ENCODE measurements at regions not wholly inside any gene's neighbourhood (a gene's known extent, or its start where the extent isn't known, plus 50 kb on each side); places are given as distances from the start of the nearest gene placed in this dataset.
"Not testable (repeated sequence)": the region's sequence is repeated elsewhere in the genome, so short reads cannot be mapped to it uniquely, and the experiment has no call there.

DNA sequence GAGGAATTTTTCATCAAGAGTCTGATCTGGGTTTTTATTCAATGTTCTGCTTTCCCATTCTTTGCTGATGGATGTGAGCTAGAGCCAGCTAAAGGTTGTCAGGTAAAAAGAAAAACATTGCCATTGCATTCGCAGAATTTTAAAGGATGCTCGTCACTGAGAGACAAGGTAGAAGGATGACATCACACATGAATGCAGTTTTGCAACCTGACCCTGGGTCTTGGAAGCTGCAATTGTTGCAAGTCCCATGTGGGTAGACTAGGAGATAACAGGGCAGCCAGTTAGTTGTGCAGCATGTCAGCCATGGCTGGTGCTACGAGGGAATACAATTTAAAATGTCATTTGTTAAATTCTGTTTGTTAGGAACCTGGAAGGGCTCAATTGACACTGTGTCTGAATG is 73.9 kb upstream of the MXRA5 start:
- Mint-ChIP-seq H3K9me3 (ENCODE audit: insufficient read depth) (no peaks in the 10 kb centered on the region), H3K27ac (no peak overlapping the region), H3K4me1 (no peaks in the 10 kb centered on the region), H3K4me3 (no peak overlapping the region), H3K27me3 (no peaks in the 10 kb centered on the region)
- no peaks in the 10 kb centered on the region for H3K79me2 ChIP-seq (ENCODE audit: control insufficient read depth, insufficient read depth, low read length)
- no peak overlapping the region for H3K27ac ChIP-seq (ENCODE audit: low read length in 2 of 2)
- H3K4me2 ChIP-seq (replicated peaks; ENCODE audit: low read depth, low read length, poor library complexity, severe bottlenecking): no peak overlapping the region
- no peaks in the 10 kb centered on the region for H3K36me3 ChIP-seq (replicated peaks in 1 of 2; ENCODE audit: control extremely low read depth in 1 of 2, control insufficient read depth in 1 of 2, extremely low read depth in 1 of 2, insufficient read depth in 2 of 2, low read length in 1 of 2)
- H3K27me3 ChIP-seq (replicated peaks in 1 of 4; ENCODE audit: control extremely low read depth in 1 of 4, control insufficient read depth in 3 of 4, insufficient read depth in 4 of 4, low read length in 3 of 4): no peaks in the 10 kb centered on the region
- H3K9ac ChIP-seq (ENCODE audit: low read length): no peak overlapping the region
- H4K20me1 ChIP-seq (ENCODE audit: control insufficient read depth, insufficient read depth, low read length, poor library complexity, severe bottlenecking): no peaks in the 10 kb centered on the region
- H3K4me1 ChIP-seq (ENCODE audit: control insufficient read depth in 2 of 2, insufficient read depth in 2 of 2, low read length in 2 of 2): no peaks in the 10 kb centered on the region
- intact Hi-C loops (cut with micrococcal nuclease): no loop called here
- H3K9me3 ChIP-seq (ENCODE audit: control extremely low read depth in 1 of 3, control insufficient read depth in 2 of 3, insufficient read depth in 1 of 3, low read length in 2 of 3): no peaks in the 10 kb centered on the region
- no peak for DNase-seq
- 94% methylated on average over 2 of the region's 3 CpGs for WGBS (ENCODE audit: insufficient coverage)
- ChIA-PET POLR2A (no interaction called here), CTCF (no interaction called here)
- no peak for TF ChIP-seq EZH2 (IDR thresholded peaks at IDR 0.05; ENCODE audit: borderline replicate concordance, insufficient read depth, low read depth, low read length, poor library complexity, severe bottlenecking)
- TF ChIP-seq, protein P1, sequence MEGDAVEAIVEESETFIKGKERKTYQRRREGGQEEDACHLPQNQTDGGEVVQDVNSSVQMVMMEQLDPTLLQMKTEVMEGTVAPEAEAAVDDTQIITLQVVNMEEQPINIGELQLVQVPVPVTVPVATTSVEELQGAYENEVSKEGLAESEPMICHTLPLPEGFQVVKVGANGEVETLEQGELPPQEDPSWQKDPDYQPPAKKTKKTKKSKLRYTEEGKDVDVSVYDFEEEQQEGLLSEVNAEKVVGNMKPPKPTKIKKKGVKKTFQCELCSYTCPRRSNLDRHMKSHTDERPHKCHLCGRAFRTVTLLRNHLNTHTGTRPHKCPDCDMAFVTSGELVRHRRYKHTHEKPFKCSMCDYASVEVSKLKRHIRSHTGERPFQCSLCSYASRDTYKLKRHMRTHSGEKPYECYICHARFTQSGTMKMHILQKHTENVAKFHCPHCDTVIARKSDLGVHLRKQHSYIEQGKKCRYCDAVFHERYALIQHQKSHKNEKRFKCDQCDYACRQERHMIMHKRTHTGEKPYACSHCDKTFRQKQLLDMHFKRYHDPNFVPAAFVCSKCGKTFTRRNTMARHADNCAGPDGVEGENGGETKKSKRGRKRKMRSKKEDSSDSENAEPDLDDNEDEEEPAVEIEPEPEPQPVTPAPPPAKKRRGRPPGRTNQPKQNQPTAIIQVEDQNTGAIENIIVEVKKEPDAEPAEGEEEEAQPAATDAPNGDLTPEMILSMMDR (IDR thresholded peaks at IDR 0.05): no peak
- H2AFZ ChIP-seq (ENCODE audit: insufficient read depth, low read depth, low read length, poor library complexity, severe bottlenecking): no peak overlapping the region
- H3K4me3 ChIP-seq (ENCODE audit: control extremely low read depth in 1 of 5, extremely low read depth in 1 of 5, insufficient read depth in 1 of 5, low read depth in 2 of 5, low read length in 4 of 5): no peak overlapping the region
- ATAC-seq (ENCODE audit: low read depth): no peak

DNA sequence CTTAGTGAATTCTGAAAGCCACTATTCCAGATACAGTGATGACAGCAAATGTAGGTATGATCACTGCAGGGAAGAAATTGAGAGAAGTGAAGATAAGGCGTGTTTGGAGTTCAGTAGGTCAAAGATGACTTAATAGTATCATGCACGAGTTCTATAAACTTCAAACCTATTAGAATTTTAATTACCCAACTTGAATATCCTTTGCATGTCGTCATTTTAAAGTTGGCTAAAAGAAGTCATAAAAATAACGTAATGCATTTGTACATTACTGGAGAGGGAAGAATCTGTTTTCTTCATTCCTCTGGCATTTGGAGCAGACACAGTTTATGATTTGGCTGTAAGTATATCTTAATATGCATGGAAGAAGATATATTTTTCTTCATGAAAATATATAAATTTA is 68.6 kb upstream of the MXRA5 start:
- no peak overlapping the region for H3K4me3 Mint-ChIP-seq
- H3K27ac Mint-ChIP-seq: no peak overlapping the region
- no peak for TF ChIP-seq EZH2 (IDR thresholded peaks at IDR 0.05; ENCODE audit: borderline replicate concordance, insufficient read depth, low read depth, low read length, poor library complexity, severe bottlenecking)
- TF ChIP-seq, protein P1 (IDR thresholded peaks at IDR 0.05): no peak
- H3K4me1 Mint-ChIP-seq: no peaks in the 10 kb centered on the region
- ATAC-seq (ENCODE audit: low read depth) (no peak), DNase-seq (no peak)
- Histone ChIP-seq H3K4me1 (ENCODE audit: control insufficient read depth in 2 of 2, insufficient read depth in 2 of 2, low read length in 2 of 2) (no peaks in the 10 kb centered on the region), H3K4me2 (replicated peaks; ENCODE audit: low read depth, low read length, poor library complexity, severe bottlenecking) (no peak overlapping the region), H3K79me2 (ENCODE audit: control insufficient read depth, insufficient read depth, low read length) (no peaks in the 10 kb centered on the region), H3K36me3 (replicated peaks in 1 of 2; ENCODE audit: control extremely low read depth in 1 of 2, control insufficient read depth in 1 of 2, extremely low read depth in 1 of 2, insufficient read depth in 2 of 2, low read length in 1 of 2) (no peaks in the 10 kb centered on the region), H3K9ac (ENCODE audit: low read length) (no peak overlapping the region), H3K9me3 (ENCODE audit: control extremely low read depth in 1 of 3, control insufficient read depth in 2 of 3, insufficient read depth in 1 of 3, low read length in 2 of 3) (no peaks in the 10 kb centered on the region), H4K20me1 (ENCODE audit: control insufficient read depth, insufficient read depth, low read length, poor library complexity, severe bottlenecking) (no peaks in the 10 kb centered on the region), H3K27me3 (replicated peaks in 1 of 4; ENCODE audit: control extremely low read depth in 1 of 4, control insufficient read depth in 3 of 4, insufficient read depth in 4 of 4, low read length in 3 of 4) (no peaks in the 10 kb centered on the region), H2AFZ (ENCODE audit: insufficient read depth, low read depth, low read length, poor library complexity, severe bottlenecking) (no peak overlapping the region), H3K27ac (ENCODE audit: low read length in 2 of 2) (no peak overlapping the region), H3K4me3 (ENCODE audit: control extremely low read depth in 1 of 5, extremely low read depth in 1 of 5, insufficient read depth in 1 of 5, low read depth in 2 of 5, low read length in 4 of 5) (no peak overlapping the region)
- no peaks in the 10 kb centered on the region for H3K9me3 Mint-ChIP-seq (ENCODE audit: insufficient read depth)
- CTCF ChIA-PET: no interaction called here
- intact Hi-C loops (cut with micrococcal nuclease): no loop called here
- no CpG with 5 or more reads among the region's 4 CpGs for WGBS (ENCODE audit: insufficient coverage)
- H3K27me3 Mint-ChIP-seq: no peaks in the 10 kb centered on the region
- POLR2A ChIA-PET: no interaction called here

DNA sequence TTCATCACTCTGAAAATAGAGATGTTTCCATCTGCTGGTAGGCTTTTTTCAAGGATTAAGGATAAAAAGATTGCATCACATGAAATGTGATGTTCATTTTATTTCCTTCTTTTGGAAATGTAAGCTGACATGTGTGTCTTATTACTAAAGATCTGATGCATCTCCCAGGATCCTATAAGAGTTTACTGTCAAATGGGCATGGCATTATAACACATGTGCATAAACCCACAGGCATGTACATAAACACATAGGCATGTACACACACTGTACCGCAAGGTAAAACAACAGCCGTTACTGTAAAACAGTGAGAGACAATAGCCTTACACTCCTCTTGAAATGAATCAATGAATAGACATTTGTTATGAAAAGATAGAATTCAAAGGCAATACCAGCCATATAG is 65.2 kb upstream of the MXRA5 start:
- H3K36me3 ChIP-seq (replicated peaks in 1 of 2; ENCODE audit: control extremely low read depth in 1 of 2, control insufficient read depth in 1 of 2, extremely low read depth in 1 of 2, insufficient read depth in 2 of 2, low read length in 1 of 2); H3K4me1 Mint-ChIP-seq; H3K4me3 Mint-ChIP-seq; H3K9ac ChIP-seq (ENCODE audit: low read length); H4K20me1 ChIP-seq (ENCODE audit: control insufficient read depth, insufficient read depth, low read length, poor library complexity, severe bottlenecking); POLR2A ChIA-PET; H2AFZ ChIP-seq (ENCODE audit: insufficient read depth, low read depth, low read length, poor library complexity, severe bottlenecking); H3K27me3 Mint-ChIP-seq; H3K4me2 ChIP-seq (replicated peaks; ENCODE audit: low read depth, low read length, poor library complexity, severe bottlenecking); ATAC-seq (ENCODE audit: low read depth); H3K9me3 ChIP-seq (ENCODE audit: control extremely low read depth in 1 of 3, control insufficient read depth in 2 of 3, insufficient read depth in 1 of 3, low read length in 2 of 3); H3K27me3 ChIP-seq (replicated peaks in 1 of 4; ENCODE audit: control extremely low read depth in 1 of 4, control insufficient read depth in 3 of 4, insufficient read depth in 4 of 4, low read length in 3 of 4); H3K27ac Mint-ChIP-seq; H3K4me1 ChIP-seq (ENCODE audit: control insufficient read depth in 2 of 2, insufficient read depth in 2 of 2, low read length in 2 of 2); CTCF ChIA-PET; H3K9me3 Mint-ChIP-seq (ENCODE audit: insufficient read depth); DNase-seq; H3K27ac ChIP-seq (ENCODE audit: low read length in 2 of 2); H3K4me3 ChIP-seq (ENCODE audit: control extremely low read depth in 1 of 5, extremely low read depth in 1 of 5, insufficient read depth in 1 of 5, low read depth in 2 of 5, low read length in 4 of 5); H3K79me2 ChIP-seq (ENCODE audit: control insufficient read depth, insufficient read depth, low read length); intact Hi-C loops (cut with micrococcal nuclease): not testable (repeated sequence)
- no CpG with 5 or more reads among the region's 2 CpGs for WGBS (ENCODE audit: insufficient coverage)
